GM12891 (cell line): ENCODE measurements at regions not wholly inside any gene's neighbourhood (a gene's known extent, or its start where the extent isn't known, plus 50 kb on each side); places are given as distances from the start of the nearest gene placed in this dataset.
A peak's percentile ranks its signal among the peaks of the same experiment; 100 is the strongest.

Experiments used
- DNase-seq: peaks from one replicate; pipeline ENCODE4 v3.0.0; 2011; ENCODE audit warnings: low spot score; ENCODE audit not compliant: insufficient read length
- FAIRE-seq: peaks from 2 replicates; lab custom pipeline; 2011; peaks lifted over from hg19 to GRCh38; lab: Jason Lieb, UNC
- PAX5 ChIP-seq: IDR thresholded peaks from 2 replicates; pipeline ENCODE4 v1.6.1; 2011; ENCODE audit warnings: low read length, moderate library complexity, mild to moderate bottlenecking; ENCODE audit not compliant: insufficient read depth, severe bottlenecking
- POLR2A ChIP-seq: IDR thresholded peaks from 2 replicates; pipeline ENCODE4 v1.6.1; 2011; ENCODE audit warnings: low read depth, low read length, control low read depth
- POLR2AphosphoS5 ChIP-seq: IDR thresholded peaks from 2 replicates; pipeline ENCODE4 v1.6.1; 2011; ENCODE audit warnings: low read depth, low read length, control low read depth
- POU2F2 ChIP-seq: IDR thresholded peaks from 2 replicates; pipeline ENCODE4 v1.6.1; 2011; ENCODE audit warnings: low read depth, mild to moderate bottlenecking, control low read depth, low read length, moderate library complexity
- SPI1 ChIP-seq: IDR thresholded peaks from 2 replicates; pipeline ENCODE4 v1.6.1; 2011; ENCODE audit warnings: low read depth, low read length, control low read depth
- TAF1 ChIP-seq: IDR thresholded peaks from 2 replicates; pipeline ENCODE4 v1.6.1; 2011; ENCODE audit warnings: low read depth, low read length, control low read depth

DNA sequence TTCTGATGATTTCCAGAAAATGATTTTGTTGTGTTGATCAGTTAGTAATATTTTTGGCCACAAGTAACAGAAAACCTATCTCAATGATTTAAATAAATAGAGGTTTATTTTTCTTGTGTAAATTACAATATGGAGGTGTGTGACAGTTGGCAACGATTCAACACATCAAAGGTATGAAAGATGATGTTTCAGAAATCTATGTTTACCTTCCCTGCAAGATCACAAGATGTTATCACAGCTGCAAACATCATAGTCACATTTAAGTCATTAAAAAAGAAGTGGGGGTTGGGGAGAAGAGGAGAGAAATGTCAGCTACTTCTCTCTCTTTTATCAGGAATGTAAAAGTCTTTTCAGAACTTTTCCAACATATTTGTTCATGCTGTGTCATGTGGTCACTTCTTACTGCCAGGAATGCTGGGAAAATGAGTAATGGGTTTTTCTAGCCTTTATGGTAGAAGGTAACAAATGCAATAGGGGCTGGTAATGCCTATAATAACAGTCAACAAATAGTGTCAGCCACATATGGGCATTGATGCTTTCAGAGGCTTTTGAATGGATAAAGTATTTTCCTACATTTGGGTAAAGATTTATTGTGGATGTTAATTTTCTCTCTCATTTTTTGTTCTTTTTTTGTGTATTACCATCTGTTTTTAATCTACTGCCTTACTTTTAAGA is 742.7 kb downstream of the TLE1 start:
- FAIRE-seq (no peak), DNase-seq (no peak)
- TF ChIP-seq POLR2AphosphoS5, result no peak
- TF ChIP-seq POU2F2, result no peak
- no peak for TF ChIP-seq PAX5
- TF ChIP-seq SPI1, result no peak
- no peak for TF ChIP-seq POLR2A
- TF ChIP-seq TAF1, result no peak

DNA sequence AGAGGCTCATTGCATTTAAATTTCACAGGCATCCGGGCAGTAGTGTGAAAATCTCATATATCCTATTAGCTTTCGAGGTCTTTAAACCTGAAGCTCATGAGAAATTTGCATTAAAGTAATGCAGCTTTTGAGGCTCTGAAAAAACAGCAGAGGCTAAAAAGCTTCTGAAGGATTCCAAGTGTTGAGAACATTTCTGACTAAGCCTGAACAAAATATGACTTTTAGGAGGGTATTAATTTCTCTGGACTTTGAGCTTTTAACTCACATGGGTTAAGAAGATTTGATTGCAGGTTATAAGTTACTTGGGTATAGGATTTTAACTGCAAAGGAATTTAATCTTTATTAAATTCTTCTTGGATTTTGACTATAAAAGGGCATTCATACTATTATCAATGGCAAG is 743.9 kb downstream of the TLE1 start:
- FAIRE-seq (no peak), DNase-seq (no peak)
- TF ChIP-seq POU2F2 (no peak), TAF1 (no peak), PAX5 (no peak), POLR2A (no peak), SPI1 (no peak)

DNA sequence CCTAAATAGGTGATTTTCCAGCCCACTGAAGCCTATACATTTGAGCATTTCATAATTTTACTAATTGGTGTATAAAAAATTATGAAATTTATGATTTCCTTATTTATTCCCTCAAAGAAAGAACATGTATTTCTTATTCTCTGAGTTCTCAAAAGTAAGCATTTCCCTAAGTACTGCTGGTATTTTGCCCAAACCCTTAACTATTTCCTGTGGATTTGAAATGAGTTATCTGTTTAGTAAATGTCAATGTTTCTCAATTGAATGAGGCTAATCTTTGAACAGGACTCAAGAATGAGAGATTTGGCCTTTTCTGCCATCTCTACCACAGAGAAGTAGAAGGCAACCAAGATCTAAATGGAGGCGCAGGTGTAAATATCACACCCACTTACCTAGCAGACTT is 751.7 kb downstream of the TLE1 start:
- FAIRE-seq (no peak), DNase-seq (no peak)
- TF ChIP-seq POLR2A (no peak), TAF1 (no peak), POLR2AphosphoS5 (no peak), POU2F2 (no peak), SPI1 (no peak), PAX5 (no peak)

DNA sequence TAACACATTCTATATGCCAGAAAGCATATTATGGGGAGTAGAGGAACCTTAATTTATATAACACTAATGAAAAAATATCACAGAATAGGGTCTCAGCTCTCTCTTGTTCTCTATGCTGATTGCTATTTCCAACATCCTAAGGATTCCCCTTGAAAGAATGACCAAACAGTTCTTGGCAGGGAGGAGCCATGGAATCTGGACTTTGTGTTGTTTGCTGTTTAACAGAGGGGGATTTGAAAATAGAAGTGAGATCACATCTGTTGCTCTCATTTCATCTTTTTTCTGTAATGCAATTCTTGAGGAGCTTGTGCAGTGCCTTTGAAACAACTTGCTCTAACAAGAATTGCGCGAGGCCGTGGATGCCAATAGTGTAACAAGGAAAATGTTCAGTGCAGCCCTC is 755.3 kb downstream of the TLE1 start:
- TF ChIP-seq POLR2A (no peak), POU2F2 (no peak), PAX5 (no peak), SPI1 (no peak), TAF1 (no peak), POLR2AphosphoS5 (no peak)
- no peak for FAIRE-seq
- DNase-seq, result no peak

DNA sequence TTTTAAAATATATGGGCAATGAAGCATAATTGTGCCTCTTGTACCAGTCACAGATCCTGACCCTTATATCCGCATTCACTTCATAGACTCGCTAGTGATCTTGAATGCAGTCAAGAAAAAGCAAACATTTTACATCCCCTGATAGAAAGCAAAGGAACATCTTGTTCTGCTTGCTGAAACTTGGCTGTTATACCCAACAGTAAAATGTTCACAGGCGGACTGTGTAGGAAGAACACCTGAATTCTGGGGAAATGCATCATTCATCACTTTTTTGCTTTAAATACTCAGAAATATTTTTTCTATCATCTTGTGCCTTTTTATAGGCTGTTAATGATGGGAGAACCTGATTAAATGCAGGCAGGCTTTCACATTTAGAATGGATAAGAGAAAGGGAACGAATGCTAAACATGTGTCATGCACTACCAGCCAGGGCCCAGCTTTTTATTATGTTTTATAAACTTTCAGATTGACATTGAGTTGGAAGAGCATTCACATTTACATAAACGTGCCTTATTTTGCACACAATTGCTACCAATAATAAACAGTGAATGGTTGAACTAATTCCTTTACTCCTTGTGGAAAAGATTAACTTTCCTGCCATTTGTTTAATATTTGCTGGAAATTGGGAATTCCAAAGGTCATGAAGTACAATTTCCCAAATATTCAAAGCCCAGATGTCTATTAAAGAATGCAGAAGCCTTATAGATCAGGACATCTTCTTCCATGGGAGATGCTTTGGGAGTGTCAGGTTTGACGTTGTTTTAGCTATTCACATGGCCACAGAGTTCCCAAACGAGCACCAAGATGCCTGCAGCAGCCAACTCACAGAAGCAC is 756.2 kb downstream of the TLE1 start:
- FAIRE-seq (no peak), DNase-seq (no peak)
- TF ChIP-seq POLR2AphosphoS5 (no peak), POU2F2 (no peak), POLR2A (no peak), PAX5 (no peak)

DNA sequence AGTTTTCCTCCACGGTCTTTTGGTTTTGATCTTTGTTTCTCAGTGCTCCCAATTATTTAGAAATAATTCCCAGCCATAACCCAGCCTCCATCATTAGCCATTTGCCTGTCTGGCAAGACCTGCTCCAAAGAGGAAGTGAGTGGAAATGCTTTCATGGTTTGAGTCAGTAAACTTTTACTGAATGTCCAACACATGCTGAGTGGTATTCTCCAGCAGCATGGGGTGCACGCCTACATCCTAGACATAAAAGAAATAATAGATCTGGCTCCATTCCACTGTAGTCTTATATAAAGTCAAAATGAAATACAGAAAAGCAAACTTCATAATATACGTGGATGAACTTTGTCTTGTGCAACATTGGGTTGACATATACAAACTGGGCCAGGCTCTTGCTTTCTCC is 757.2 kb downstream of the TLE1 start:
- peak; percentile 69 for TF ChIP-seq SPI1
- TF ChIP-seq POLR2A, result no peak
- DNase-seq (no peak), FAIRE-seq (no peak)

DNA sequence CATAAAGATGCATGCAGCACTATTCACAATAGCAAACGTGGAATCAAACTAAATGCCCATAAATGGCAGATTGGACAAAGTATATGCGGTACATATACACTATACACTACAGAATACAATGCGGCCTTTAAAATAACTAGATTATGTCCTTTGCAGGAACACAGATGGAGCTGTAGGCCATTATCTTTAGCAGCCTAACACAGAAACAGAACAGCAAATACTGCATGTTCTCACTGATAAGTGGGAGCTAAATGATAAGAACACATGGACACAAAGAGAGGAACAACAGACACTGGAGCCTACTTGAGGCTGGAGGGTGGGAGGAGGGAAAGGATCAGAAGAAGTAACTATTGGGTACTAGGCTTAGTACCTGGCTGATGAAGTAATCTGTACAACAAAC is 758.2 kb downstream of the TLE1 start:
- no peak for DNase-seq

DNA sequence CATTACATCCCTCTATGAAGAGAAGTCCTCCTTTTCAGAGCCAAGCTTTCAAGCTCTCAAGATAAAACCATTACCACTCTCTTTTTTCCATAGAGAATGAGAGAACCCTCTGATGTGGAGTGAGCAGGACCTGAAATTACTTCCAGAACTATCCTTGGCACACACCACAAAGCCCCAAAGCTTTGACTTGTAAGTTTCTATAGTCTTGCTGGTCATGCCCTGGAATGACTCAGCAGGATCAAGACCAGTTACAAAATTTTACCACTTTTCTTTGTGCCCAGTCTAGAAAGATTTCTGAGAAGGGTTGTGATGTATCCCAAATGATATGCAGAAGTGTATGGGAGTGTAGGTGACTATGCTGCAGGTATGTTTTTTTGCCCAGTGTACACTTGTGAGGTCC is 760.6 kb downstream of the TLE1 start:
- DNase-seq (no peak), FAIRE-seq (no peak)
- TF ChIP-seq SPI1 (no peak), POLR2A (no peak), POU2F2 (no peak), POLR2AphosphoS5 (no peak), TAF1 (no peak)

More for the DNA sequence above, 758.2 kb downstream of the TLE1 start:
- TF ChIP-seq POLR2AphosphoS5 (no peak), POU2F2 (no peak), TAF1 (no peak), POLR2A (no peak), PAX5 (no peak), SPI1 (no peak)
- FAIRE-seq, result no peak

DNA sequence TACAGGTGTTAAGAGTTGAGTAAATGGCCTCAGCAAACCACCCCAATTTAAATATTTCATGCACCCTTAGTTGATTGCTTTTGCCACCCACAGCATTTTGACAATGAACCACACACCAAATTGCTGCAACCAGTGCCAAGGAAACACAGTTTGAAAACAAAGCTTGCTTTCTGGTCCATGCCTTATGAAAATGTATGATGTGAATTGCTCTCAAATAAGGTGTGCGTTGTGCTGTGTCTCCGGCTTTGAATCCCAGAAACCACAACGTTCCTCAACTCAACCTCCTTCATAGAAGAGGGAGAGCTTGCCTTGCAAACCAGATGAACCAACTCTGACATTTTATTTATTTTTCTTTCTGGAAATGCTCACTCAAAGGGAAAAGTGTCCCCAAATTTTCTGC is 762.7 kb downstream of the TLE1 start:
- no peak for TF ChIP-seq POLR2AphosphoS5
- TF ChIP-seq PAX5, result no peak
- TF ChIP-seq TAF1, result no peak
- TF ChIP-seq SPI1, result no peak
- TF ChIP-seq POU2F2, result no peak
- no peak for TF ChIP-seq POLR2A
- FAIRE-seq (no peak), DNase-seq (no peak)

DNA sequence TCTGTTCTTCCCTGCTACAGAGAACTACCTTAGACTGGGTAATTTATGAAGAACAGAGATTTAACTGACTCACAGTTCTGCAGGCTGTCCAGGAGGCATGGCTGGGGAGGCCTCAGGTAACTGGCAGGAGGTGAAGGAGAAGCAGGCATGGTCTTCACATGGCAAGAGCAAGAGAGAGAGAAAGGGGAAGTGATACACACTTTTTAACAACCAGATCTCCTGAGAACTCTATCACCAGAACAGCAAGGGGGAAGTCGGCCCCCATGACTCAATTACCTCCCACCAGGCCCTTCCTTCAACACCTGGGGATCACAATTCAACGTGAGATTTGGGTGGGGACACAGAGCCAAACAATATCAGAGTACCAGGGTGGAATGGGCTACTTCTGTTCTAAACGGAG is 766.8 kb downstream of the TLE1 start:
- no peak for TF ChIP-seq PAX5
- peak; percentile 55; the same call in 1 of the 2 replicates for TF ChIP-seq SPI1
- no peak for TF ChIP-seq POLR2A
- no peak for TF ChIP-seq POLR2AphosphoS5
- FAIRE-seq, result no peak
- no peak for DNase-seq
